Tongue (tissue), 1 donor: ENCODE measurements at regions not wholly inside any gene's neighbourhood (a gene's known extent, or its start where the extent isn't known, plus 50 kb on each side); places are given as distances from the start of the nearest gene placed in this dataset.
A peak's percentile ranks its signal among the peaks of the same experiment; 100 is the strongest.
"Not testable (repeated sequence)": the region's sequence is repeated elsewhere in the genome, so short reads cannot be mapped to it uniquely, and the experiment has no call there.

Experiments used
- DNase-seq: peaks from one replicate; pipeline ENCODE4 v3.0.0-alpha.2; 2015

GRCh38 chr11:3513311-3513710 is 128.5 kb downstream of the ART5 start:
- DNase-seq, result not testable (repeated sequence)

DNA sequence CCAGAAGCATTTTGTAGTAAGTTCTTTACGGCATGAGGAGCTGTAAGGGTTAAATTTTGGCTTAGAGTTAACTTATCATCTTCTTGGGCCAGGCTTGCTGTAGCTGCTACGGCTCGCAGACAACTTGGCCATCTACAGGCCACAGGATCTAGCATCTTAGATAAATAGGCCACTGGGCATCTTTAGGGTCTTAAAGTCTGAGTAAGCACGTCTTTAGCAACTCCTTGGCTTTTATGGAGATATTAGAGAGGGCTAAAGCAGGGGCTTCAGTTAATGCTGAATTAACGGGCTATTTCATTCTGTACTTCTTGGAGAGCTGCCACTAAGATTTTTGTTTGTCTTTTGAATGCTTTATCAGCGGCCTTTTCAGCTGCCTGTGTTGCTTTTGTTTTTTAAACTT is 129.0 kb downstream of the ART5 start:
- not testable (repeated sequence) for DNase-seq

- DNase-seq, result peak; percentile 7
Observed at GRCh38 chr11:3512133-3512703, 129.6 kb downstream of the ART5 start.

DNA sequence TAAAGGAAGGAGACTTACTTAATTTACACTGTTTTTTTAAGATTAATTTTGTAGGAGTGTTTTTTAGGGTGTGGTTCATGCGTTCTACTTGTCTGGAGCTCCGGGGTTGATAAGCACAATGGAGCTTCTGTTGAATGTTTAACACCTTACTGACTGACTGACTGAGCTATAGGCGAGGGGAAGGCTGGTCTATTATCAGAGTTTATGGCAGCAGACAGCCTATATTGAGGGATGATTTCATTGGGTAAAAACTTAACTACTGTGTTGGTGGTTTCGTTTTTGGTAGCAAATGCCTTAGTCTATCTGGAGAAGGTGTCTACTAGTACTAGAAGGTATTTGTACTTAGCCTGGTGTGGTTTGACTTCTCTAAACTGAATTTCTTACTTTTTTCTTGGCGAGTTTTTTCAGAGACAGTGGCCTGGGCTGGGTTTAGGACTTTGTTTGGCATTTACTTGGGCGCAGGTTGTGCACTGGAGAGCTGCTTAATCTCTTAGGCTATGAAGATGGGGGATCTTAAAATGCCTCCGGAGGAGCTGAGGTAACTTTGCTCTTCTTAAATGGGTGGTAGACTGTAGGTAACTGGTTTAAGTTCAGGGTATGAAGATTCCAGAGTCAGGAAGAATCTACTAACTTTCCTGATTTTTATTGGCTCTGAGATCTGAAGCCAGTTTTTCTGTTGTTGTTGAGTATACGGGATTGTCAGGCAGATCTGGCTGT is 130.2 kb downstream of the ART5 start:
- DNase-seq, result not testable (repeated sequence)

GRCh38 chr11:3509563-3509962 is 130.6 kb upstream of the ZNF195 start:
- not testable (repeated sequence) for DNase-seq

GRCh38 chr11:3499198-3499597 is 120.3 kb upstream of the ZNF195 start:
- DNase-seq, result not testable (repeated sequence)

DNA sequence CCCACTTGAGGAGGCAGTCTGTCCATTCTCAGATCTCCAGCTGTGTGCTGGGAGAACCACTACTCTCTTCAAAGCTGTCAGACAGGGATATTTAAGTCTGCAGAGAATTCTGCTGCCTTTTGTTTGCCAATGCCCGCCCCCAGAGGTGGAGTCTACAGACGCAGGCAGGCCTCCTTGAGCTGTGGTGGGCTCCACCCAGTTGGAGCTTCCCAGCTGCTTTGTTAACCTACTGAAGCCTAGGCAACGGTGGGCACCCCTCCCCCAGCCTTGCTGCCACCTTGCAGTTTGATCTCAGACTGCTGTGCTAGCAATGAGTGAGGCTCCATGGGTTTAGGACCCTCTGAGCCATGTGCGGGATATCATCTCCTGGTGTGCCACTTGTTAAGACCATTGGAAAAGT is 119.4 kb upstream of the ZNF195 start:
- not testable (repeated sequence) for DNase-seq

DNA sequence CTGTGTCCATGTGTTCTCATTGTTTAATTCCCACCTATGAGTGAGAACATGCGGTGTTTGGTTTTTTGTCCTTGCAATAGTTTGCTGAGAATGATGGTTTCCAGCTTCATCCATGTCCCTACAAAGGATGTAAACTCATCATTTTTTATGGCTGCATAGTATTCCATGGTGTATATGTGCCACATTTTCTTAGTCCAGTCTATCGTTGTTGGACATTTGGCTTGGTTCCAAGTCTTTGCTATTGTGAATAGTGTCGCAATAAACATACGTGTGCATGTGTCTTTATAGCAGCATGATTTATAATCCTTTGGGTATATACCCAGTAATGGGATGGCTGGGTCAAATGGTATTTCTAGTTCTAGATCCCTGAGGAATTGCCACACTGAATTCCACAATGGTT is 114.2 kb upstream of the ZNF195 start:
- DNase-seq, result not testable (repeated sequence)

GRCh38 chr11:3488003-3488402 is 109.1 kb upstream of the ZNF195 start:
- not testable (repeated sequence) for DNase-seq

DNA sequence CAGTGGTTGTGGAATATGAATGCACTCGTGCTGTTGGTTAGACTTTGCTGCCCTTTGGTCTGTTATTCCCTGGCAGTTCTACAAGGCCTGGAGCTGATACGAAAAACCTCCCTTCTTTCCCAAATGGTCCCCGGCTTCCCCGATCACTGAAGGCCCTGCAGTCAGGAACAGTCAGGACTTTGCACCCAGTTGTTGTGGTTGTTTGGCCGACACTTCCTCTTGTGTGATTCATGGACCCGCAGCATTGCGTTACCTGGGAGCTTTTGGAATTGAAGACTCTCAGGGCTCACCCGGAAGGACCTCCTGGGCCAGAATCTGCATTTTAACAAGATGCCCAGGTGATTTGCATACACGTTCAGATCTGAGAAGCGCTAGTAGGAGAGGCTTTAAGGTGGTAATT is 106.8 kb upstream of the ZNF195 start:
- not testable (repeated sequence) for DNase-seq

GRCh38 chr11:3476937-3477885 is 98.3 kb upstream of the ZNF195 start:
- DNase-seq, result peak; percentile 20

- not testable (repeated sequence) for DNase-seq
Observed at GRCh38 chr11:3476084-3476936, 97.4 kb upstream of the ZNF195 start.

- DNase-seq, result not testable (repeated sequence)
Observed at GRCh38 chr11:3468963-3469362, 90.0 kb upstream of the ZNF195 start.

DNA sequence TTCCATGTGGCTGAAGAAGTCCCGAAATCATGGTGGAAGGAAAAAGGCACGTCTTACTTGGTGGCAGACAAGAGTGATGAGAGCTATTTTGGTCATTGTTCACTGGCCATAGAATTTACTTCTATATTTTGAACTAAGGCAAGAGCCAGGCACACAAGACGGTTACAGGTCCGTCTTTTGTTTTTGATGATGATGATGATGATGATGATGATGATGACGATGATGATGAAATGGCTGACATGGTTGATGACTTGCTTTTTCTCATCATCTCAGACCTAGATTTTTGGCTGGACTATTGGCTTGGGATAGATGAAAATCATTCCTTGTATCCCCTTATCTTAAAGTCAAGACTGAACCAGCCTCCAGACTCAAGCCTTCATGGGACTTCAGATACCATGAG is 88.7 kb upstream of the ZNF195 start:
- DNase-seq, result not testable (repeated sequence)

DNA sequence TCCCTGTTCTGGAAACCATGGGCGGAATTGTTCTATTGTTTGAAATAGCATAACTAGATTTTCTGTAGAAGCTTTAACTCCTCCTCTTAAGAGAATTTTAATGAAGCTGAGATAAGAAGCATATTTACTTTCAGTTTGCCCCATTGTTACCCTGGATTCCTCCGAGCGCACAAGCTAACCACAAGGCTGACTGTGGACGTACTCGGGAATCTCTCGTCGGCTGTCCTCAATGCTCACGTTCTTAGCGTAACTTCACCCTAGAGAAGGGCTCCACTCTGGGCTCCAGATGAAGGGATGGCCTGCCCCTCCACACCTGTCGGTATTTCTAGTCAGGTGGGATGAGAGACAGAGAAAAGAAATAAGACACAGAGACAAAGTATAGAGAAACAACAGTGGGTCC is 76.7 kb upstream of the ZNF195 start:
- DNase-seq, result not testable (repeated sequence)

DNA sequence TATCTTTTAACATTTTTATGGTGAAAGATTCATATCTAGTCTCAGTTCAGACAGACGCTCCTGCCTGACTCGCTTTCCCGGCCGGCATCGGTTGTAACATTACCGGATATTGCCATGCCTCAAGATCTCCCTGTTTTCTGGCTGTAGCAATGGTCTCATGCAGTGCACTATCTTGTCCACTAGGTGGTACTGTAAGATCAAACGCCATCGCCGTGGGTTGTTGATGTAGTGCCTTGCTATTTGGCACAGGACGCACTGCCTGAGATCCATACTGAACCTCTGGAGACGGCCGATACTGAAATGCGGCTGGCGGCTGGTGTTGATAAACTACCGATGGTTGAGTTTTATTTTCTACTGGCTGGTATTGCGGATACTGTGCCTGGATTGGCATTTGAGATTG is 75.9 kb upstream of the ZNF195 start:
- peak; percentile 52 for DNase-seq

DNA sequence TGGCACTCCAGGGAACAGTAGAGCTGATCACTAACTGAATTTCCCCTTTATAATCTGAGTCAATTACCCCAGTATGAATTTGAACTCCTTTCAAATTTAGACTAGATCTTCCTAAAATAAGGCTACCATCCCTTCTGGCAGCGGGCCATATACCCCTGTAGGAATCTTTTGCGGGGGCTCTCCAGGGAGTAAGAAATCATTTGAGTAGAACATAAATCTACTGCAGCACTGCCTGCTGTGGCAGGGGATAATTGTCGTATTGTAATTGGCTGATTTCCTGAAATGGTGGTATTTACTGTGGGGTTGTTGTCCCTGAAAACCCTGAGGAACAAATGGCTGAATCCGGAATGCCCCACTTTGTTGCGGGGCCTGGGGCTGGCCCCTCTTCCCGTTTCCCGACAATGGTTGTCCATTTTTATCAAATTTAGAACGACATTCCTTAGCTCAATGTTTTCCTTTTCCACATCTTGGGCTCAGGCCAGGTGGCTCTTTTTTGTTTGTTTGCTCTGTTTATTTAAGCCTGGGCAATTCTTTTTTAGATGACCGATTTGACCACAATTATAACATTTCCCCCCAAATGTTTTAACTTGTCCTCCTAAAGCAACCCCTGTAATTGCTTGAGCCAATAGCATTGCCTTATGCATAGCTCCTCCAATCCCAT is 74.8 kb upstream of the ZNF195 start:
- not testable (repeated sequence) for DNase-seq

DNA sequence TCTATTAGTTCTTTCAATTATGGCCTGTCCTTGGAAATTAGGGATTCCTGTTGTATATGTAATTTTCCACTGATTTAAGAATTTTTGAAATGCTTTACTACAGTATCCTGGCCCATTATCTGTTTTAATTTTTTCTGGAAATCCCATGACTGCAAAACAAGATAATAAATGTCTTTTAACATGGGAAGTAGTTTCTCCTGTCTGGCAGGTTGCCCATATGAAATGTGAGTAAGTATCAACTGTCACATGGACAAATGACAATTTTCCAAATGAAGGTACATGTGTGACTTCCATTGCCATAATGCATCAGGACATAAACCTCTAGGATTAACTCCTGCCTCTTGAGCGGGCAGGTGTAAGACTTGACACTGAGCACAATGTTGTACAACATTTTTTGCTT is 71.9 kb upstream of the ZNF195 start:
- DNase-seq, result not testable (repeated sequence)

GRCh38 chr11:3445535-3445934 is 66.6 kb upstream of the ZNF195 start:
- DNase-seq, result not testable (repeated sequence)

GRCh38 chr11:3444420-3444744 is 65.4 kb upstream of the ZNF195 start:
- not testable (repeated sequence) for DNase-seq

DNA sequence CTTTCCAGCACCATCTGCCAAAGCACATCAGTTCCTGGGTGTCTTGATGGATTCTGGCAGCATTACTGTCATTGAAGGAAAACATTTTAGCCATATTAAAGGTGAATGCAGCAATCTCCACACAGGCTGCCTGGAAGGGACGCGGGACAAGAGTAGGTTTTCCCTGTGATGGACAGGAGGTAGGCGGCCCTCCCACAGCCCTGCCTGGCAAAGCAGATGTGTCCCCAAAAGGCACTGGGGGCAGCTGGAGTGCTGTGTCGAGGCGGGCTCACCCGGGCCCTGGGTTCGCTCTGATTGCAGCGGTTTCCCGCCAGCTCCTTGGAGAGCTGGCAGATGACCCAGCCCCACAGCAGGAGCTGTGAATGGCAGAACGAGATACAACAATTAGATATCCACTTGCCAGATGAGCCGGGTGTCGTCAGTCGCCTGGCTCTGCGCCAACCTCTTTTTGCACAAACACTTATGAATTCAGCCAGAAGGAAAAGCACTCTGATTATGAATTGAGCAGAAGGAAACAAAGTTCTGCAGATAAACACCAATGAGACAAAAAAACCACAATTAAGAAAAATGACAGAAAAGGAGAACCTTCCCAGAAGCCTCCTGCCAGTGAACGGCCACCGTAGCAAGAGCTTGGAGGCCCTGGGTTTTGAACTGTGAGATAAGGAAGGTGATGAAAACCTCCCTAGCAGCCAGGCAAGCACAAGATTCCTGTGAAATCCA is 64.9 kb upstream of the ZNF195 start:
- not testable (repeated sequence) for DNase-seq
